Stimulated activated CD8-positive, alpha-beta memory T cell treated with anti-CD3 and anti-CD28 coated beads, Interleukin-4, amount 100 ng/mL, for 4 hours (primary cell): ENCODE measurements at regions not wholly inside any gene's neighbourhood (a gene's known extent, or its start where the extent isn't known, plus 50 kb on each side); places are given as distances from the start of the nearest gene placed in this dataset.
"Not testable (repeated sequence)": the region's sequence is repeated elsewhere in the genome, so short reads cannot be mapped to it uniquely, and the experiment has no call there.

Experiments used
- DNase-seq, 2 donors: peaks; one replicate each; pipeline ENCODE4 v3.0.0-alpha.2; 2020; ENCODE audit warnings: low read depth in 2 of 2, low spot score in 1 of 2

DNA sequence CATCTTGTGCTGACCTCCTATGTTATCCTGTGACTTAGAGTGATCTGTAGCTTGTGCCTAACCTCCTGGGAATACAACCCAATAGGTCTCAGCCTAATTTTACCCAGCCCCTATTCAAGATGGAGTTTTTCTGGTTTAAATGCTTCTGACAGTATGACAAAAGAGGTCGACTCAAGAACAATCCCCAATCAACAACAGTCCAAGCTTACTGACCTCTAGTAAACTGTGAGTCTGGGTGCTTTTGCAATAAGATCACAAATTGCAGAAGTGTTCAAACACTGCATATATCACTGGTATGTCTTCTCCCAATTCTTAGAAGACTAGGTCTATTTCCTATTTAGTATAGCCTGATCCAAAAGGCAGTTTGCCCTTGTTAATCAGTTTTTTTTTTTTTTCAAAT, 323.5 kb upstream of the PTGER4 start:
- DNase-seq: no peak

DNA sequence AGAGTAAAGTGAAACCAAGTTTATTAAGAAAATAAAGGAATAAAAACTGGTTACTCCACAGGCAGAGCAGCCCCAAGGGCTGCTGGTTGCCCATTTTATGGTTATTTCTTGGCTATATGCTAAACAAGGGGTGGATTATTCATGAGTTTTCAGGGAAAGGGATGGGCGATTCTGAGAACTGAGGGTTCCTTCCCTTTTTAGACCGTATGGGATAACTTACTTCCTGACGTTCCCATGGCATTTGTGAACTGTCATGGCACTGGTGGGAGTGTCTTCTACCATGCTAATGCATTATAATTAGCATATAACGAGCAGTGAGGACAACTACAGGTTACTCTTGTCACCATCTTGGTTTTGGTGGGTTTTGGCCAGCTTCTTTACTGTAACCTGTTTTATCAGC, 323.9 kb upstream of the PTGER4 start:
- DNase-seq: no peak

GRCh38 chr5:40355181-40355580, 324.5 kb upstream of the PTGER4 start:
- DNase-seq: no peak

- DNase-seq: no peak
Measured at GRCh38 chr5:40354171-40354570, 325.5 kb upstream of the PTGER4 start.

GRCh38 chr5:40353442-40353841, 326.3 kb upstream of the PTGER4 start:
- no peak for DNase-seq

DNA sequence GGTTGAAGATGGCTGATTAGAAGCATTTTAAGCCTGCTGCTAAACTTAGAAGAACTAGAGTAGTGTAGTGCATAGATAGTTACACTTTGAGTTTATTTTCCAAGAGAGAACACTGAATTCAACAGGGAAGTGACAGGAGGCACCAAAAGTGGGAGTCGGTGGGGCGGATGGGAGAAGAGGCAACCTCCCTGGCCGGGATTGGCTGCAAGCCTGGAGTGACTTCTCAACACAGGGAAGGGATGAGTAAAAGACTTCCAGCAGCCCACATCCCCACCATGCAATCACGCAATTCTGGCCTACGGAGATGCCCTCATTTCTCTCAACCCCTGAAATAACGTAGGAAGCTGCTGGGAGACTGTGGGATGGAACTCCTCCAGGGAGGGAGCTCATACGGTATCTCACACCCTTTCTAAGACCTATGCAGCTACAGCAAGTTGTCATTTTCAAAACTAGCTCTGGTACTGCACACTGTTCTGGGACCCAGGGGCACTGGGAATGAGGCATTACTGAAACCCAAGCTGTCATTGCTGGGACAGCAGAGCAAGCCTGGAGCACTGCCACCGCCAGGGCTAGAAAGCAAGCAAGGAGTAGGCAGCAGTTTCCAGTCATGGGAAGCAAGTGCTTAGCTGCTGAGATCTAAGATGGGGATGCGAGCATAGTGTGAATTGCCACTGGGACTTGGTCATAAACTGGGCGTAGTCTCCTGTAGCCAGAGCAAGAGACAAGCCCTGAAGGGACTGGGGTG, 331.6 kb upstream of the PTGER4 start:
- no peak for DNase-seq

- DNase-seq: no peak
Measured at GRCh38 chr5:40346901-40347300, 332.8 kb upstream of the PTGER4 start.

- not testable (repeated sequence) for DNase-seq
Measured at GRCh38 chr5:40338434-40338833, 341.3 kb upstream of the PTGER4 start.

DNA sequence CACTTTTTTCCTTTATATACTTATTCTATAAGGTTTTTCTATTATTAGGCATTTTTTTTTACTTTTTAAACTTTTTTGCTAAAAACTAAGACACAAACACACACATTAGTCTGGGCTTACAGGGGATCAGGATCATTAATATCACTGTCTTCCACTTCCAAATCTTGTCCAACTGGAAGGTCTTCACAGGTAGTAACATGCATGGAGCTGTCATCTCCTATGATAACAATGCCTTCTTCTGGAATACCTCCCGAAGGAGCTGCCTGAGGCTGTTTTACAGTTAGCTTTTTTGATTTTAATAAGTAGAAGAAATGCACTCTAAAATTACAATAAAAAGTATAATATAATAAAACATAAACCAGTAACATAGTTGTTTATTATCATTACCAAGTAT, 345.5 kb upstream of the PTGER4 start:
- DNase-seq: no peak

DNA sequence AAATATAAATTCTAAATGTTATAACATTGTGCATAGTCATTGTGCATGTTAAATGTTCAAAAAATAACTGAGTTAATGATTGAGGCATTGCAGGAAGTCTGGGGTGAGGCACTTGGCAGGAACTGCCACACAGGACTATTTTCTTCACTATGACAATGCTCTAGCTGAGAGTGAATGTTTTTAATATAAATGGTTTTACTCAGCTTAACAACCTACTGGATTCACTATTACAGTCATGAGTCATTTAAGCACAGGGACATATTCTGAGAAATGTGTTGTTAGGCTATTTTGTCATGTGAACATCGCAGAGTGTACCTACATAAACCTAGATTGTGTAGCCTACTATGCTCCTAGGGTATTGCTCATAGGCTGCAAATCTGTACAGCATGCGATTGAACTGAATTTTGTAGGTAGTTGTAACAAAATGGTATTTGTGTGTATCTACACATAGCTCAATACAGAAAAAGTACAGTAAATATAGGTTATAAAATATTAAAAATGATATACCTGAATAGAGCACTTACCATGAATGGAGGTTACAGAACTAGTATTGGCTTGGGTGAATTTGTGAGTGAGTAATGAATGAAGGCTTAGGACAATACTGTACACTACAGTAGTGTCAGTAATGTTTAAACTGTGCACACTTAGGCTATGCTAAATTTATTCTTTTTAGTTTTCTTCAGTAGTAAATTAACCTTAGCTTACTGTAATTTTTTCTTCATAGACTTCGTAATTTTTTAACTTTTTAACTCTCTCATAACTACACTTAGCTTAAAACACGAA, 346.1 kb upstream of the PTGER4 start:
- no peak for DNase-seq

GRCh38 chr5:40332970-40333369, 346.7 kb upstream of the PTGER4 start:
- no peak for DNase-seq

- DNase-seq: no peak
Measured at GRCh38 chr5:40331616-40332015, 348.1 kb upstream of the PTGER4 start.

DNA sequence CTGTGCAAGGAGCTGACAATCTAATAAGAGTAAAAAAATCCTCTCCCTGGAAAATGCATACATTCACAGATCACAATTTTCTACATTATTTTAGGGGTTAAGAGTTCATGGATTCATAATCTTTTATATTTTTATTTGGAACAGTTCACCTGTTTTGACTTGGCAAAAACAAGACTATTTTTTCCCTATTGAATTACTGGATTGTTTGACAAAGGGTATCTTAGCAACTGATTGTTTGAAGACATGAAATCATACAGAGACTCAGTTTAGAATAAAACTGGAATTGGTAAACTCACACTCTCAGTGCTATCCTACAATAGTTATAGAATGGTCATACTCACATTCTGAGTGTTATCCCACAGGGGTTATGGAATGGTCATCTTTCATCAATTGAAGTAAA, 358.2 kb upstream of the PTGER4 start:
- no peak for DNase-seq

DNA sequence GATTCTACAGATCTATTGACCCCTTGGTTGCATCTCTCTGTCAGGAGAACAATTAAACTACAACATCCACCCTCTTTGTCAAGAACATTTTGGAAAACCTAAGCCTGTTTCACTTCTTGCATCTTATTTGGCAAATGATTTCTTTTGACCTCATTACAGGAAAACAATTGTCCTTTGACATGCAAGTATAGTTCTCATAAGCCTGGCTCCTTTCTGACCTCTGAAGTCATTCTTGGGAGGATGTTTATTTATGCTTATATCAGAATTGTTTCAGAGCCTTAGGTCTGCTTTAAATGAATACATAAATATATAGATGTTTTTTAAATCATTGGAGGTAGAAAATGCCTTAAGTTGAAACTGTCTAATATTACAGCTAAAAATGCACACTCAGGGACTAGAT, 361.3 kb upstream of the PTGER4 start:
- no peak for DNase-seq

GRCh38 chr5:40317023-40317422, 362.7 kb upstream of the PTGER4 start:
- DNase-seq: no peak

DNA sequence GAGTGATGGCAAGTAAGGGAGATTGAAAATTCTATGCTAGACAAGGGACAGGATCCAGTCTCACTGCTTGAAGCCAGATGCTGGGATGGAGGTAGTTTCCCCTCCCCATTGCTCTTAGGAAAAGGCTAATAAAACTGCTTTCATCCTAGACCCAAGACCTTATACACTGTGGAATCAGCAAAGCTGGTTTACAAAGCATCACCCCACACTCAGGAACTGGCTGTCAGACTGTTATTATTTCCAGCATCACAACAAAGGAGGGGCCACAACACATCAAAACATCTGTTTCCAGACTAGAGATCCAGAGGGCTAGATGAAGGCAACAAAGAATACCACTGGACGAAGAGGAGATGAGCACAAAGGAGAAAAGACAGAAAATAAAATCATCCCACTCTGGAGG, 364.6 kb upstream of the PTGER4 start:
- no peak for DNase-seq

GRCh38 chr5:40314275-40314674, 365.4 kb upstream of the PTGER4 start:
- DNase-seq: no peak

GRCh38 chr5:40312205-40312604, 367.5 kb upstream of the PTGER4 start:
- DNase-seq: no peak

DNA sequence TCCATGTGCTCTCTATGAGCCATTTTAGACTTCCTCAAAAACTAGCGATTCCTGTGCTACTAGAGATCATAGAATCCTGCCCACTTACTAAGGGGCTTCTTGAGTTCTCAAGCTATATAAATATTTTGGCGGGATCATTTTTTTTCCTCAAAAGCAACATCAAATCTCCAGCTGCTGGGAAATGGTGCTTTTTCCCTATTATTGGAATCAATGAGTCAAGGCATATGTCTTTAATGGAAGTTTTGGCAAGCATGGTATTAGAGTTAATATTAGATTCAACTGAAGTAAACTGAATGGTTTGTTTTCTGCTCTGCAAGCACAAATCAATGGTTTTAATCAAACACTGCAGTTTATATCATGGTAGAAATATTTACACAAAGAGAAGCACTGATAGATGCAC, 369.9 kb upstream of the PTGER4 start:
- no peak for DNase-seq

GRCh38 chr5:40308867-40309266, 370.8 kb upstream of the PTGER4 start:
- DNase-seq: no peak

GRCh38 chr5:40307920-40308319, 371.8 kb upstream of the PTGER4 start:
- no peak for DNase-seq

DNA sequence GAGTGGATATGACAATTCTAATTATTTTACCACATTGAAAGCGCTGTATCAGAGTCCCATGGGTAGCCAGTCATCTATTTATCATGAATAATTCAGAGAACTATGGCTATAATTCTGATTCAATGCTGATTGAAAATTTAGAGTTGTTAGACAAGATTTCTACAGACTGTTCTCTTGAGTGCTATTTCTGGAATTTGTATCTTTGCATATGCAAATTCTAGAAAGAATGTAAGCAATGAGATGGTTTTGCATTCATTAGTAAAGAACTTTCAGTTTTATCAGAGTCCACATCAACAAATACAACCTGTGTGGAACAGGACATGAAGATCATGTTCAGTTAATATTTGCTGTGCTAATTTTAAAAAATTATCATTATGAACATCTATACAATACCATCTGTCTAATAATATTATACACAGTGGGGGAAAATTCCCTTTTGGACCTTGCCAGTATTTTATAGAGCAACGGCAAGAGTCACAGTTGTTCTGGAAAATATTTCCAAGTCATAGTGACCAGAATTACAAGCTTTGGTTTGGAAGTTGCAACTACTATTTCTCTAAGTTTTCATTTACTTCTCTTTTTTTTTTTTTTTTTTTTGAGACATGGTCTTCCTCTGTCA, 372.7 kb upstream of the PTGER4 start:
- DNase-seq: no peak
